ENCODE measurements at regions not wholly inside any gene's neighbourhood (a gene's known extent, or its start where the extent isn't known, plus 50 kb on each side); places are given as distances from the start of the nearest gene placed in this dataset.

- TF ChIP-seq, protein P1, sequence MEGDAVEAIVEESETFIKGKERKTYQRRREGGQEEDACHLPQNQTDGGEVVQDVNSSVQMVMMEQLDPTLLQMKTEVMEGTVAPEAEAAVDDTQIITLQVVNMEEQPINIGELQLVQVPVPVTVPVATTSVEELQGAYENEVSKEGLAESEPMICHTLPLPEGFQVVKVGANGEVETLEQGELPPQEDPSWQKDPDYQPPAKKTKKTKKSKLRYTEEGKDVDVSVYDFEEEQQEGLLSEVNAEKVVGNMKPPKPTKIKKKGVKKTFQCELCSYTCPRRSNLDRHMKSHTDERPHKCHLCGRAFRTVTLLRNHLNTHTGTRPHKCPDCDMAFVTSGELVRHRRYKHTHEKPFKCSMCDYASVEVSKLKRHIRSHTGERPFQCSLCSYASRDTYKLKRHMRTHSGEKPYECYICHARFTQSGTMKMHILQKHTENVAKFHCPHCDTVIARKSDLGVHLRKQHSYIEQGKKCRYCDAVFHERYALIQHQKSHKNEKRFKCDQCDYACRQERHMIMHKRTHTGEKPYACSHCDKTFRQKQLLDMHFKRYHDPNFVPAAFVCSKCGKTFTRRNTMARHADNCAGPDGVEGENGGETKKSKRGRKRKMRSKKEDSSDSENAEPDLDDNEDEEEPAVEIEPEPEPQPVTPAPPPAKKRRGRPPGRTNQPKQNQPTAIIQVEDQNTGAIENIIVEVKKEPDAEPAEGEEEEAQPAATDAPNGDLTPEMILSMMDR (IDR thresholded peaks at IDR 0.05; ENCODE audit: borderline replicate concordance, extremely low read depth, low read length, poor library complexity, severe bottlenecking): no peak
- no peak for TF ChIP-seq EZH2 (IDR thresholded peaks at IDR 0.05; ENCODE audit: borderline replicate concordance, low read depth, low read length, severe bottlenecking)
Measured at GRCh38 chr5:74295676-74296075, 344.9 kb downstream of the ENC1 start.
